ENCODE measurements at regions not wholly inside any gene's neighbourhood (a gene's known extent, or its start where the extent isn't known, plus 50 kb on each side); places are given as distances from the start of the nearest gene placed in this dataset.

DNA sequence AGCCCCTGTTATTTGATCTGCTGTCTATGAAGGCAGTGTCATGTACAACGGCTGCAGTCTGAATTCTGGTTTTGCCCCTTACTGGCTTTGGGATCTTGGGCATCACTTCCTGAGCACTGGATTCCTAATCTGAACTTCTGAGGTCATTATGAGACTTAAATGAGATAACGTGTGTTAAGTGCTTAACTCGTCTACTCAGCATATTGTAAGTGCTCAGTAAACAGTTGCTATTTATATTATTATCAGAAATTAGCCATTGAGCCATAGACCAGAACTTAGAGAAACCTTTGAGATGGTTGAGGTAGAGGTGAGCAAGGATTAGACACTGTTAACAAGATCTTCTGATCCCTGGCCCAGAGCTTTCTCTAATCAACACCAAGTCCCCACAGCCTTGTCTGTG, 284.1 kb upstream of the ONECUT1 start:
- no peaks in the 10 kb centered on the region for H3K27me3 ChIP-seq (ENCODE audit: control insufficient read depth in 2 of 2, insufficient read depth in 2 of 2, low read length in 2 of 2)
- no peaks in the 10 kb centered on the region for H3K79me2 ChIP-seq (ENCODE audit: control insufficient read depth, insufficient read depth, low read length)
- POLR2A ChIA-PET: interaction anchor here (0.5 kb wide), 1 partner anchor 133 kb away, joined by 3 read pairs; no protein-coding TSS in a partner anchor
- in situ Hi-C loops (cut with MboI): no loop called here
- 0% methylated on average over 3 of the region's 3 CpGs for WGBS (ENCODE audit: insufficient coverage, low coverage, missing lambda C conversion rate)
- H3K9me1 ChIP-seq (ENCODE audit: control insufficient read depth, insufficient read depth, low read length): no peaks in the 10 kb centered on the region
- no peak for ATAC-seq
- no TSS peak for BruUV-seq (replicated peaks)
- no peaks in the 10 kb centered on the region for H4K20me1 ChIP-seq (replicated peaks; ENCODE audit: control insufficient read depth, insufficient read depth, low read length)
- no peaks in the 10 kb centered on the region for H3K4me1 ChIP-seq (replicated peaks in 1 of 2; ENCODE audit: control insufficient read depth in 2 of 2, insufficient read depth in 2 of 2, low read length in 2 of 2)
- H3K4me3 ChIP-seq: no peak overlapping the region
- no peaks in the 10 kb centered on the region for H3K36me3 ChIP-seq (ENCODE audit: control insufficient read depth, insufficient read depth, low read length)
- no peak overlapping the region for H3K9ac ChIP-seq (ENCODE audit: insufficient read depth in 1 of 2, low read depth in 2 of 2, low read length in 2 of 2)
- CTCF ChIA-PET (ENCODE audit: low intra/inter-chr PET ratio): no interaction called here
- FAIRE-seq: no peak
- no peak for DNase-seq (ENCODE audit: extremely low read depth in 1 of 4, low spot score in 3 of 4)
- intact Hi-C loops (cut with micrococcal nuclease): no loop called here
- H3K9me3 ChIP-seq (replicated peaks; ENCODE audit: control insufficient read depth, insufficient read depth, low read depth, low read length): no peaks in the 10 kb centered on the region
- no peak overlapping the region for H2AFZ ChIP-seq (ENCODE audit: low read depth, low read length)
- H3K4me2 ChIP-seq (ENCODE audit: insufficient read depth, low read length): no peak overlapping the region
- no peak overlapping the region for H3K27ac ChIP-seq (ENCODE audit: extremely low read depth, low read depth, low read length)
- no peak for TF ChIP-seq SREBF2 (CRISPR knock-in tag; IDR thresholded peaks at IDR 0.05)
- no peak for TF ChIP-seq ARHGAP35 (IDR thresholded peaks at IDR 0.05; ENCODE audit: partially characterized antibody)
- TF ChIP-seq BACH1 (tag; IDR thresholded peaks at IDR 0.05): no peak
- TF ChIP-seq NFE2 (IDR thresholded peaks at IDR 0.05; ENCODE audit: low read depth): no peak
- TF ChIP-seq, protein P1, sequence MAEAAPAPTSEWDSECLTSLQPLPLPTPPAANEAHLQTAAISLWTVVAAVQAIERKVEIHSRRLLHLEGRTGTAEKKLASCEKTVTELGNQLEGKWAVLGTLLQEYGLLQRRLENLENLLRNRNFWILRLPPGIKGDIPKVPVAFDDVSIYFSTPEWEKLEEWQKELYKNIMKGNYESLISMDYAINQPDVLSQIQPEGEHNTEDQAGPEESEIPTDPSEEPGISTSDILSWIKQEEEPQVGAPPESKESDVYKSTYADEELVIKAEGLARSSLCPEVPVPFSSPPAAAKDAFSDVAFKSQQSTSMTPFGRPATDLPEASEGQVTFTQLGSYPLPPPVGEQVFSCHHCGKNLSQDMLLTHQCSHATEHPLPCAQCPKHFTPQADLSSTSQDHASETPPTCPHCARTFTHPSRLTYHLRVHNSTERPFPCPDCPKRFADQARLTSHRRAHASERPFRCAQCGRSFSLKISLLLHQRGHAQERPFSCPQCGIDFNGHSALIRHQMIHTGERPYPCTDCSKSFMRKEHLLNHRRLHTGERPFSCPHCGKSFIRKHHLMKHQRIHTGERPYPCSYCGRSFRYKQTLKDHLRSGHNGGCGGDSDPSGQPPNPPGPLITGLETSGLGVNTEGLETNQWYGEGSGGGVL (CRISPR knock-in tag; IDR thresholded peaks at IDR 0.05): no peak
- TF ChIP-seq ZNF311 (CRISPR knock-in tag; IDR thresholded peaks at IDR 0.05): no peak
- no peak for TF ChIP-seq EZH2 (IDR thresholded peaks at IDR 0.05; ENCODE audit: borderline replicate concordance, low read depth, low read length)
- no peak for TF ChIP-seq BCL6 (CRISPR knock-in tag; IDR thresholded peaks at IDR 0.05)
- no peak for TF ChIP-seq YY1 (IDR thresholded peaks at IDR 0.05; ENCODE audit: borderline replicate concordance in 1 of 3, control insufficient read depth in 1 of 3, extremely low read depth in 1 of 3, insufficient read depth in 3 of 3, insufficient read length in 1 of 3, insufficient replicate concordance in 2 of 3, low read depth in 1 of 3, low read length in 2 of 3)
- no peak for TF ChIP-seq GTF2E2 (tag; IDR thresholded peaks at IDR 0.05)
- TF ChIP-seq, protein P2, sequence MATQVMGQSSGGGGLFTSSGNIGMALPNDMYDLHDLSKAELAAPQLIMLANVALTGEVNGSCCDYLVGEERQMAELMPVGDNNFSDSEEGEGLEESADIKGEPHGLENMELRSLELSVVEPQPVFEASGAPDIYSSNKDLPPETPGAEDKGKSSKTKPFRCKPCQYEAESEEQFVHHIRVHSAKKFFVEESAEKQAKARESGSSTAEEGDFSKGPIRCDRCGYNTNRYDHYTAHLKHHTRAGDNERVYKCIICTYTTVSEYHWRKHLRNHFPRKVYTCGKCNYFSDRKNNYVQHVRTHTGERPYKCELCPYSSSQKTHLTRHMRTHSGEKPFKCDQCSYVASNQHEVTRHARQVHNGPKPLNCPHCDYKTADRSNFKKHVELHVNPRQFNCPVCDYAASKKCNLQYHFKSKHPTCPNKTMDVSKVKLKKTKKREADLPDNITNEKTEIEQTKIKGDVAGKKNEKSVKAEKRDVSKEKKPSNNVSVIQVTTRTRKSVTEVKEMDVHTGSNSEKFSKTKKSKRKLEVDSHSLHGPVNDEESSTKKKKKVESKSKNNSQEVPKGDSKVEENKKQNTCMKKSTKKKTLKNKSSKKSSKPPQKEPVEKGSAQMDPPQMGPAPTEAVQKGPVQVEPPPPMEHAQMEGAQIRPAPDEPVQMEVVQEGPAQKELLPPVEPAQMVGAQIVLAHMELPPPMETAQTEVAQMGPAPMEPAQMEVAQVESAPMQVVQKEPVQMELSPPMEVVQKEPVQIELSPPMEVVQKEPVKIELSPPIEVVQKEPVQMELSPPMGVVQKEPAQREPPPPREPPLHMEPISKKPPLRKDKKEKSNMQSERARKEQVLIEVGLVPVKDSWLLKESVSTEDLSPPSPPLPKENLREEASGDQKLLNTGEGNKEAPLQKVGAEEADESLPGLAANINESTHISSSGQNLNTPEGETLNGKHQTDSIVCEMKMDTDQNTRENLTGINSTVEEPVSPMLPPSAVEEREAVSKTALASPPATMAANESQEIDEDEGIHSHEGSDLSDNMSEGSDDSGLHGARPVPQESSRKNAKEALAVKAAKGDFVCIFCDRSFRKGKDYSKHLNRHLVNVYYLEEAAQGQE (IDR thresholded peaks at IDR 0.05; ENCODE audit: borderline replicate concordance): no peak
- TF ChIP-seq, protein P2 (CRISPR knock-in tag; IDR thresholded peaks at IDR 0.05; ENCODE audit: low read depth): no peak
- no peak for TF ChIP-seq TARDBP (IDR thresholded peaks at IDR 0.05)
- TF ChIP-seq BDP1 (IDR thresholded peaks at IDR 0.05; ENCODE audit: insufficient read depth, insufficient read length): no peak
- TF ChIP-seq GATAD2B (IDR thresholded peaks at IDR 0.05; ENCODE audit: borderline replicate concordance): no peak
